ENCODE measurements at regions not wholly inside any gene's neighbourhood (a gene's known extent, or its start where the extent isn't known, plus 50 kb on each side); places are given as distances from the start of the nearest gene placed in this dataset.
"Not testable (repeated sequence)": the region's sequence is repeated elsewhere in the genome, so short reads cannot be mapped to it uniquely, and the experiment has no call there.

GRCh38 chr15:31705076-31705678 is 325.1 kb upstream of the CHRNA7 start:
- not testable (repeated sequence) for DNase-seq

DNA sequence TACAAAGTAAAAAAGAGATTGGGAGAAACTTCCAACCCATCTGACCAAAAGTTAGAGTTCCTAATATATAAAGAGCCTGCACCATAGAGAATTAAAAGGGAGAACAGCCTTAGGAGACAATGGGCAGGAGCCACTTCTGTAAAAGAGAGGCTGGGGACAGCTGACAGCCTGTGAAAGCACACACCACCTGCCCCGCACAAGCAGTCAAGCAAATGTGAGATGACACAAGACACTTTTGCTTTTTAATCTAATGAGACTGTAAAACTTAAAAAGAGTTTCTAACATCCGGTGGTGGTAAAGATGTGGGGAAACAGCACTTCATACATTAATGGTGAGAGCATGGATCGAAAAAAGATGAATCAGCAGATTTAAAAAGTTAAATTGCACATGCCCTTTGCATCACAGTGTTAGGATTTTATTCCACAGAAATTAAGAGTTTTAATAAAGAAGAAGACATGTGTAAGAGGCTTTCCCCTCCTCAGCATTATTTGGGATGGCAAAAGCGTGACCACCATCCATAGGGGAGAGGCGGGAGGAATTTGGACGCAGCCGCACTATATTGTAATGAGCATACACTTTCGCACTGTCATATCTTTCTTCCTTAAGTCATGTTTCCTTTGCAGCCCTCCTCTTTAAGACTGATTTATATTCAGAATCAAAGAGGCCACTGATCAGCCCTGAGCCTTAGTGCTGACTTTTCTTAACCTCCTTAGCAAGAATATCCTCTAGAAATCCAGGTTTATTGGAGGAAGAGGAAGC is 322.2 kb upstream of the CHRNA7 start:
- not testable (repeated sequence) for DNase-seq

- DNase-seq: not testable (repeated sequence)
These were observed 321.5 kb upstream of the CHRNA7 start for GRCh38 chr15:31708703-31709327.

DNA sequence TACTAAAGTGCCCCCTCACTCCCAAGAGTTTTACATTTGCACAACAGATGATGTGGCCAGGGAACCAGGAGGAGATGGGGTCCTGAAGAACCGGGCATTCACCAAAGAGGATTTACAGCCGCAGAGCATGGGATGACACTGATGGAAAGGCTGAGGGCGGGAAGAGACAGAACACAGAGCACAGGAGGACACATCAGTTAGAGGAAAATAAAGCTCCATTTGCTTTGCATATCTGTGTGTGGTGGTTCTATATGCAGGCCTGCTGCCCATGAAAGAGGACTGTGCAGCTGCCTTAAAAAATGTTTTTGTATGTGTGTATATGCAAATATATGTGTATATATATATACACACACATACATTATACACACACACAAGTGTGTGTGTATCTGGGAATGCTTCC is 320.8 kb upstream of the CHRNA7 start:
- not testable (repeated sequence) for DNase-seq

DNA sequence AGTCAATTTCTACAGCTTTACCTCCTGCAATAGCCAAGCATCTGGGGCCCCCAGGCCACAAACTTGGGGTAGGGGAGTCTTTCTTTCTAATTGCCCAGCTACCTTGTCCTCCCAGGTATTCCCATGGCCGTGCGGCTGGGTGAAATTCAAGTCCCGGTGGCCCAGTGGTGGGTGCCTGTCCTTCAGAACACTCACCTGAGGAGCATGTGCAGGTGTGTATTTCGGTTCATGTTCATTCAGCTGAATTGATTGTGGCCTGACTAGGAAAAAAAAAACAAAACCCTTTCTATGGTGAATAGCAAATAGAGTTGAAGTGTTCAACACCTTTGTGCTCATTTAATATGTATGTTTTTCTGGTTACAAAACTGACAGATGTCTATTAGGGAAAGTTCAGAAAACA is 319.5 kb upstream of the CHRNA7 start:
- not testable (repeated sequence) for DNase-seq

GRCh38 chr15:31715208-31715607 is 315.1 kb upstream of the CHRNA7 start:
- not testable (repeated sequence) for DNase-seq

GRCh38 chr15:31718625-31719024 is 311.7 kb upstream of the CHRNA7 start:
- DNase-seq: not testable (repeated sequence)

DNA sequence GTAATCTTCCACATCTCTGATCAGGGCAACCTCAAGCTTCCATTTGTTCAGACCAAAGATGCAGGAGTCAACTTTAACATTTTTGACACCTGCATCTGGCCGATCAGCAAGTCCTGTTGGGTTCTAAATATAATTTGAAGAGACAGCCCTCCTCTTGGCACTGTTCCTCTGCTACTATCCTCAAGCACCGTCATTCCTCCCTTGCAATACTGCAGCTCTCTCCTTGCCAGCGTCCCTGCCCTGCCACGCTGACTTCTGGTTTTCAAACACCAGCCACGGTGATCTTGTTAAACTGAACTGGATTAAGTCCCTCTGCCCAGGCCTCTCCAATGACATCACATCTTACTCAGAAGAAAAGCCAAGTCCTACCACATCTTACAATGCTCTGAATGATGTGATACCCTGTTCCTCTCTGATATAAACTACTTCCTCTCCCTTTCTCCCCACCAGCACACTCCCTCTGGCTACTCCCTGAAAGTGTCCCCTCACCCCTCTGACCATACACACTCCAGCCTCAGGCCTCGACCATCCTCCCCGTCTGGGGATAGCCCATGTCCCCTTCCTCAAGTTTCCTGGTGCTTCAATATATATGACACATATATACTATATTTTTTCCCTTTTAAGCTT is 310.8 kb upstream of the CHRNA7 start:
- DNase-seq: not testable (repeated sequence)

- DNase-seq: not testable (repeated sequence)
These were observed 307.3 kb upstream of the CHRNA7 start for GRCh38 chr15:31723019-31723418.

GRCh38 chr15:31724903-31725302 is 305.4 kb upstream of the CHRNA7 start:
- DNase-seq: not testable (repeated sequence)

- DNase-seq: not testable (repeated sequence)
These were observed 304.7 kb upstream of the CHRNA7 start for GRCh38 chr15:31725619-31726018.

DNA sequence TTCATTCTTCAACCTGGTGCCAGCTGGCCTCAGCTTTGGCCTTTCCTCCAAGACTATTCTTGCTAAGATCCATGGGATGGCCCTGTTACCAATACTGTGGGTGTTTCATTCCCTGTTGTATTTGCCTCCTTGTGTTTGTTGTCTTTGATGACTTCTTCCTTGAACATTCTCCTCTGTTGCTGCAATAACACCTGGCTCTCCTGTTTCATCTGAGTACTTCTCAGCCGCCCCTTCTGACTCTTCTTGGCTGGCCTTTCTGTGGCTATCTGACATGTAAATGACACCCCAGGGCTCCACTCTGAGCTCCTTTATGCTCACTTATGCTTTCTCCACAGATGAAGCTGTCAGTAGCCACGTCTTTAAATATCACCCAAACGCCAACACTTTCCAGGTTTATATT is 302.7 kb upstream of the CHRNA7 start:
- no peak for DNase-seq

DNA sequence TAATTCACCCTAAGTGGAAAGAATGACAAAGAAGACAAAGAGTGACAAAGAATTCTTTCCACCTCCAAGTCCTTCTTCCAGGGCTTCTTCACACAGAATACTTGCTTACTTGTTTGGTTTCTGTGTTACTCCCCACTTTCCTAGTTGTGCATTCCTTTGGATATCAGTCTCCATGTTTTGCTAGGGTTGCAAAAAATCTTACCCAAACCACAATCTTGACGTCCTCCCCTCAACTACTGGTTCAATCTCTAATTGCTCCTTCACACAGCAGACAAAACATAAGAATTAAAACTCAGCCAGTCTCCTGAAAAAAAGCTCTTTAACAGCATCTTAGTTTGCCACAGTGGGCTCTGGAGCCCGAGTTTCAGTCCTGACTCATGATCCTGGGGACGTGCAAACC is 297.6 kb upstream of the CHRNA7 start:
- DNase-seq: no peak

GRCh38 chr15:31733424-31733823 is 296.9 kb upstream of the CHRNA7 start:
- DNase-seq: no peak

GRCh38 chr15:31740203-31740602 is 290.1 kb upstream of the CHRNA7 start:
- no peak for DNase-seq

GRCh38 chr15:31745841-31746240 is 284.5 kb upstream of the CHRNA7 start:
- no peak for DNase-seq

DNA sequence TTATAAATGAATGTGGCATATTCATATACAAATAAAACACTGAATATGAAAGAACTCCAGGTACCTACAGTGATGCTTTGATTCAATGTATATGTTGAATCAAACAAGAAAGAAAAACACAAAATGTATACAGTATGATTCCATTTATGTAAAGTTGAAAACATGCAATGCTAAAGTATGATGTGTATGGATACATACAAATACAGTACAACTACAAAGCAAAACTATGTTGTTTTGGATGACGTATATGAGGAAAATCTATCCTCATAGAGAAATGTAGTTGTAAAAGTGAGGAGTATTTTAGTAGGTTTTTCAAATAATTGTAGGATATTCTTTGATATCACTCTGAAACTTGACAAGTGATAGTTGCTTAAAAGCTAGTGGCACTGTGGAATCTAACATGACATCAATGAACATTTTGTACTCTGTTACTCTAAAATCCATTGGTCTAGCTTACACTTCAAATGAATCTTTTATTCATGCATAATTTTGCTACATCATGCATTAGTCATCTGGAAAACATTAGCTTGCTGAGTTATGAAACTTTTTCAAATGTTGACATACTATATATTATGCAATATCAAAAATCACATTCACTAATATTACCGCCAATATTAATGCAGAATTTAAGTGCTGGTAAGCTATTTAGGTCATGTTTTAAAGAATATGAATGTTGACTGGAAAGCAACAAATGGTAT is 278.1 kb upstream of the CHRNA7 start:
- no peak for DNase-seq

DNA sequence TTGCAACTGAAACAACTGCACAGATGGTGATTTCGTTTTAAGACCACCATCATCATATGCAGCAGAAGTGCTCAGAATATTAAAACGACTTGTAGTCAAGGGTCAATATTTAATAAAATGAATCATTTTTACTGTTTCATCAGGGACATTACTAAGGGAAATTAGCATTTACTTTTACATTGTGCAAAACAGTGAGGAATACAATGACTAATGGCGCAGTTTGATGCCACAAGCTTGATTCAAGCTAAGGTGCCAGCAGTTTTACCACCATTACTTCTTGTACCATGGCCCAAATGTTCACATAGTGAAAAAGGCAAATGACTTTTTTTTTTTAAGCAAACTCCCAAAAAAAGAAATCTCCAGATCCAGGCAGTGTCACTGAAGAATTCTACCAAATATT is 277.4 kb upstream of the CHRNA7 start:
- DNase-seq: no peak

- DNase-seq: no peak
These were observed 272.2 kb upstream of the CHRNA7 start for GRCh38 chr15:31758126-31758525.

GRCh38 chr15:31768055-31768454 is 262.3 kb upstream of the CHRNA7 start:
- DNase-seq: no peak

- DNase-seq: no peak
These were observed 256.3 kb upstream of the CHRNA7 start for GRCh38 chr15:31774045-31774444.

DNA sequence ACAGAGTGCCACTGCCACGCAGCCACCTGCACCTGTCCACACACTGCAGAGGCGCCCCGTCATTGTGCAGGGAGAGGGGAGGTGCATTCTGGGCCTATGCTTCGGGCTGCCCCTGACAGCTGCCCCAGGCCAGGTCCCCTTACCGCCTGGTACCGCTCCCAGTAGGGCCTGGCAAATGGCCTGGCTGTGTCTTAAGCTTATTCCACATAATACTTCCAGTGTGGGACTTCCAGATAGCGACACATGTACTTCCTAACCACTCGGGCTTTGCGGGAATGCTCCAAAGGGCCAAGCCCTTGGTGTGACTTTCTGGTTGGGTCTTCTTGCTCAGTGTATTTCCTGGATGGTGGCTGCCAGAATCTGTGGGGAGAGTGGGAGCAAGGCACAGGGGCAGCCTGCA is 254.3 kb upstream of the CHRNA7 start:
- DNase-seq: no peak

- no peak for DNase-seq
These were observed 249.1 kb upstream of the CHRNA7 start for GRCh38 chr15:31781261-31781660.

Measured in activated CD4-positive, alpha-beta T cell treated with anti-CD3 and anti-CD28 coated beads for 48 hours (primary cell).